ENCODE measurements at regions not wholly inside any gene's neighbourhood (a gene's known extent, or its start where the extent isn't known, plus 50 kb on each side); places are given as distances from the start of the nearest gene placed in this dataset.

DNA sequence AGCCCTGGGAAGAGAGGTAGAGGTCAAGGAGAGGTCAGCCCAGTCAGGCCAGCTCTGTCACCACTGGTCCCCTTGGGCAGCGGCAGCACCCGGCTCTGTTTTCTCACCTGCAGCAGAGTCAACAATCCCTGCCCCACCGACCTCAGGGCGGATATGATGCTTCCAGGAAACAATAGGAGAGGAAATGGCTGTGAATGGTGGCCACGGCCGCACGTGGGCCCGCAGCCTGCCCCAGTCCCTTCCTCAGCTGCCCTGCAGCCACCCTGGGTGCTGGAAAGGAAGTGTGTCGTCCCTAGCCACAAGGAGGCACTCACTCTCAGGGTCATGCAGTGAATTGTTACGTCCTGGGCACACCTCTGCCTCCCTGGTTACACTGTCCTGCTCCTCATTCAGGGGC lies 92.5 kb upstream of the ENPP6 start:
- DNase-seq (ENCODE audit: low spot score), result no peak

DNA sequence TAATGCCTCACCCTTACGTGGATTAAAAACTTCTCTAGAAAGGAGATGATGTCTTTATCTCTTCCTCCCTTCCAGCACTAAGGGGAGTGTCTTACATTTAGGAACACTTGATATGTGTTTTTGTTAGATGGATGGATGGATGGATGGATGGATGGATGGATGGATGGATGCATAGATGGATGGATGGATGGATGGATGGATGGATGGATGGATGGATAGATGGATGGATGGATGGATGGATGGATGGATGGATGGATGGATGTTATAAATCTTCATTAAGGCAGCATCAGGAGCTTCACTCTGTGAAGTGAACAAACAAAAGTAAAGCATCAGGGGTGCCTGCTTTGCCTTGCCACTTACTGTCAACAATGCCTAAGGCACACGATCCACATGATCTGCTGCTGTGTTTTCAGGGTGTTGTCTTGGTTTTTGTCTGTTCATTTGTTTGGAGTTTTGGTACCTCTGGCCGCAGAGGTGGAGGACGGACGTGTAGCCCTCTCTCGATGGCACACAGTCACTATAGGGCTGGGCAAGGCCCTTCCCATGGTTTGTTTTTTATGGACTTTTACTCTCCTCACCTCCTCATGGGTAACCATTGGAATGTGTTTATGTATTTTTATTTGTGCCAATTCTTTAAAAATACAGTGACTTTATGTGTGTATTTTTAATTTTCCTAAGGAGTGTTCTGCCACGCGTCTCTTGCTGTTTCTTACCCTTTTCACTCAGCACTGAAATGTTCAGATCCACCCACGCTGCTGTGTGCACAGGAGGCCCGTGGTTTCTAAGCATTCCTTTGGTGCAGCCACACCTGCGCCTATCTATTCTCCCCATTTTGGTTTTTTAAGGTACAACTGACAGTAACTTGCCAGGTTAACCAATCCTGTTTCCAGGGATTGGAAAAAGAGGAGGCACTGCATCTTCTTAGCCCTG lies 91.8 kb upstream of the ENPP6 start:
- DNase-seq (ENCODE audit: low spot score), result no peak

DNA sequence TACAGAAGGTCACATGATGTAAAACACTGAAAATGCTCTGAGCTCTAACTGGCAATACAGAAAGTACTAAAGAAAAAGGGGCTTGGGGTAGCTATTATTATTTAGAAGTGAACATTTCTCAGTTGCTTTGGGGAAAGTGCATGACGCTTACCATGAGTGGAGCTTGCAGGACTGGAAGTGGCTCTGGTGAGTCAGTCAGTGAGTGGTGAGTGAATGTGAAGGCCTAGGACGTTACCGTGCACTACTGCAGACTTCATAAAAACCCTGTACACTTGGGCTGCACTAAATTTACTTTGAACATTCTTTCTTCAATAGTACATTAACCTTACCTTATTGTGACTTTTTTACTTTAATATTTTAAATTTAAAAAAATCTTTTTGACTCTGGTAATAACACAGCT lies 89.3 kb upstream of the ENPP6 start:
- DNase-seq (ENCODE audit: low spot score), result no peak

DNA sequence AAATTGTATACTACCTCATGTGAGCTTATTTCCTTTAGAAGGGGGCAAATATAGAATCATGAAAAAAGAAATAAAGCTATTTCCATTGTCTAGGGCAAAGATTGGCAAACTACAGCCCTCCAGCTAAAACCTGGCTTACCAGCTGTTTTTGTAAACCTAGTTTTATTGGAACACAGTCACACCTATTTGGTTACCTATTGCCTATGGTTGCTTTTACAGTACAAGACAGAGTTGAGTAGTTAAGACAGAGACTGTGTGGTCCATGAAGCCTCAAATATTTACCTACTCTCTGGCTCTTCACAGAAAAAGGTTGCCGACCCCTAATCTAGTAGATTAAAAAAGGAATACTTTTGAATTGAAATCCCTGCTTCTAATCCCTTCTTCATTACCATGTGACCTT lies 88.8 kb upstream of the ENPP6 start:
- DNase-seq (ENCODE audit: low spot score), result no peak

DNA sequence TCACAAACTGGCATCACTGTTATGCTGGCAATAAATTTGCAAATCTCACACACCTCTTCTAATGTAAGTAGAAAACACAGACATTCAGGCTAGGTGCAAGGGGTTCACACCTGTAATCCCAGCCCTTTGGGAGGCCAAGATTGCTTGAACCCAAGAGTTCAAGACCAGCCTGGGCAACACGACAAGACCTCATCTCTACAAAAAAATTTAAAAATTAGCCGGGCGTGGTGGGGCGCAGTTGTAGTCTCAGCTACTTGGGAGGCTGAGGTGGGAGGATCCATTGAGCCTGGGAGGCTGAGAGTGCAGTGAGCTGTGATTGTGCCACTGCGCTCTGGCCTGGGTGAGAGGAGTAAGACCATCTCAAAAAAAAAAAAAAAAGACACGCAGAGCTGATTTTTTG lies 83.1 kb upstream of the ENPP6 start:
- DNase-seq (ENCODE audit: low spot score), result no peak

DNA sequence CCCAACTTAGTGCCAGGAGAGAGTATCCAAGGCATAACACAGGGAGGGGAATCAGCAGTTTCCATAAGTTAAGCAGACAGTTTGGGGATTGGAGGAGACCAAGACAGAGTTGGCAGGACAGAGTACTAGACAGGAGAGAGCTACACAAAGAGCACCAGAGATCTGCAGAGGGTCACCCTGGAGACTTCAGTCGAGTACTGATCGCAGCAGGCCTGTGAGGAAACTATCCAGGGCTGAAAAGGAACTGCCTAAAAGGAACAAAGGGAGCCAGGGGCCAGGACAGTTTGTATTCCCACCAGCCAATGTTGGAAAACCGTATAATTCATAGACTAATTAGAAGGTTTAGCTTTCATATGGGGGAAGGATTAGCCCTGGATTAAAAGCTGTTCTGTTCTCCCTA lies 80.6 kb upstream of the ENPP6 start:
- DNase-seq (ENCODE audit: low spot score), result no peak

DNA sequence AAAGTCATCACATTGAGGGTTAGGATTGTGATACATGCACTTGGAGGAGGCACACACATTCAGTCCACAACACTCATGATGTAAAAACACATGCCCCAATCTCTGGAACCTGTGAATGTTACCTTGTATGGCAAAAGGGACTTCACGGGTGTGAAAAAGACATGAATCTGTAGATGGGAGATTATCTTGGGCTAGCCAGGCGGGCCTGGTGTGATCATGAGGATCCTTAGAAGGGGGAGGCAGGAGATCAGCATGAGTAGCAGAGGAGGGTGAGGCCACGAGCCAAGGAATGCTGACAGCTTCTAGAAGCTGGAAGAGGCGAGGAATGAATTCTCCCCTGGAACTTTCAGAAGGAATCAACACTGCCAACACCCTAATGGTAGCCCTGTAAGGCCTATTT lies 77.5 kb upstream of the ENPP6 start:
- DNase-seq (ENCODE audit: low spot score), result no peak

DNA sequence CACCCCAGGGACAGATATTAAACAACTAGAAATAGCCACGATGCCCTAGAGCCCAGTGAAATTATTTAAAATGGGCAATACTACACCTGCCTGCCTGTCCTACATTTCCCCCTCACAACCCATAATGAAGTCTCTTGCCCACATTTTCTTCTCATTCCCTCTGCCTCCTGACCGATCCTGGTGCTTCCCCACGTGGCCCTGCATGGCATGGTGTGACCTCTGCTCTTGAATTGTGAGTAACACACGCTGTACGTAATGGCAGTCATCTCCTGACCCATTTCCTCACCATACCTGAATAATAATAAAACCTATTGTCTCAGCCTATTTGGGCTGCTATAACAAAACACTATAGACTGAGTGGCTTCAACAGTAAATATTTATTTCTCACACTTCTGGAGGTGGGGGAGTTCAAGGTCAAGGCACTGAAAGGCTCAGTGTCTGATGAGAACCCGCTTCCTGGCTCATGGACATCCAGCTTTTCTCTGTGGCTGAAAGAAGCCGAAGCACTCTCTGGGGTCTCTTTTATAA lies 77.0 kb upstream of the ENPP6 start:
- no peak for DNase-seq (ENCODE audit: low spot score)

DNA sequence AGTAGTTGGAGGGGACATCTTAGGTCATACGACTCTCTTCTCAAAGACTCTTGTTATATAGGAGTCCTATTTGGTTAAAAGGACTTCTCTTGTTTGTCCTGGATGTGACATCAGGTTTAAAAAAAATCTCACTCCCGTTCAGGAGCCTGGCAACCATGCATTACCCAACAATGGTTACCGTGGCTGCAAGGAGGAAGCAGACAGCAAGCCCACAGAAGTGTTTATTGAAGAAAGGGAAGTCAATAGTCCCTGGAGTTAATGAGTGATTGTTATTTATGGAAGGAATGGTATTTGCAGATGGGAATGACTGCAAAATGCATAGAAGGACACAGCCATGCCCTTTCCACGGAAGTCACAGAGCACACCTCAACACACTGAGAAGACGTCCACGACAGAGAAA lies 75.9 kb upstream of the ENPP6 start:
- no peak for DNase-seq (ENCODE audit: low spot score)

DNA sequence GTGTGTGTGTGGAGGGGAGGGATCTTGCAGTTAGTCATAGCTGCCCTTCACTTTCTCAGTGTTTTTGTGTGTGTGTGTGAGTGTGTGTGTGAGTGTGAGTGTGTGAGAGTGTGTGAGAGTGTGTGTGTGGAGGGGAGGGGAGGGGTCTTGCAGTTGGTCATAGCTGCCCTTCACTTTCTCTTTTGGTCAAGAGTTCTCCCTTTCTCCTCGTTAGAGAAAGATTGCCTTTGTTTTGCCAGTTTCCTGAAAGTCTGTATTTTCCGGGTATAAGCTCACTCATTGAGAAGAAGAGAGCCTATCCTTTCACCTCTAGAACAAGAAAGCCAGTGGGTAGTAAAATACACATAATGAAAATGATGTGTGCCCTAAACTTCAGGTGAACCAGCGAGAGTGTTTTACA lies 75.2 kb upstream of the ENPP6 start:
- no peak for DNase-seq (ENCODE audit: low spot score)

DNA sequence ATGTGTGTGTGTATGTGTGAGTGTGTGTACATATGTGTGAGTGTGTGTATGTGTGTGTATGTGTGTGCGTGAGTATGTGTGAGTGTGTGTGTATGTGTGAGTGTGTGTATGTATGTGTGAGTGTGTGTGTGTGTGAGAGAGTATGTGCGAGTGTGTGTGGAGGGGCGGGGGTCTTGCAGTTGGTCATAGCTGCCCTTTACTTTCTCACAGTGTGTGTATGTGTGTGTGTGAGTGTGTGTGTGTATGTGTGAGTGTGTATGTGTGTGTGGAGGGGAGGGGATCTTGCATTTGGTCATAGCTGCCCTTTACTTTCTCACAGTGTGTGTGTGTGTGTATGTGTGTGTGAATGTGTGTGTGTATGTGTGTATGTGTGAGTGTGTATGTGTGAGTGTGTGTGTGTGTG lies 74.8 kb upstream of the ENPP6 start:
- DNase-seq (ENCODE audit: low spot score), result no peak

DNA sequence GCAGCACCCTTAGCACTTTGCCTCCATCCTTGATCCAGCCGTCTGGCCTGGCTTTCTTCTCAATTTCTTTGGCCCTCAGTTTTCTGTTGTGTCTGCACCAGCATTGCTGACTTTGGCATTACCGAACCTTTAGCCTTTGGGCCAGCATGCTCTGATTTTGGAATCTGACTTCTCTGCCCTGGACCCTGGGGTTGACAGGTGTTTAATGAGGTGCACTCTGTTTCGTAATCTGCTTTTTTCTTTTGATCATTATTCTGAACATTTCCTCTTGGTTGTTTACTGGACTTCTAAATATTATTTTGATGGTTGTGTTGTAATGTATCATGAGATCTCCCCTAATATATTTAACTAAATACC lies 71.5 kb upstream of the ENPP6 start:
- DNase-seq (ENCODE audit: low spot score), result no peak

DNA sequence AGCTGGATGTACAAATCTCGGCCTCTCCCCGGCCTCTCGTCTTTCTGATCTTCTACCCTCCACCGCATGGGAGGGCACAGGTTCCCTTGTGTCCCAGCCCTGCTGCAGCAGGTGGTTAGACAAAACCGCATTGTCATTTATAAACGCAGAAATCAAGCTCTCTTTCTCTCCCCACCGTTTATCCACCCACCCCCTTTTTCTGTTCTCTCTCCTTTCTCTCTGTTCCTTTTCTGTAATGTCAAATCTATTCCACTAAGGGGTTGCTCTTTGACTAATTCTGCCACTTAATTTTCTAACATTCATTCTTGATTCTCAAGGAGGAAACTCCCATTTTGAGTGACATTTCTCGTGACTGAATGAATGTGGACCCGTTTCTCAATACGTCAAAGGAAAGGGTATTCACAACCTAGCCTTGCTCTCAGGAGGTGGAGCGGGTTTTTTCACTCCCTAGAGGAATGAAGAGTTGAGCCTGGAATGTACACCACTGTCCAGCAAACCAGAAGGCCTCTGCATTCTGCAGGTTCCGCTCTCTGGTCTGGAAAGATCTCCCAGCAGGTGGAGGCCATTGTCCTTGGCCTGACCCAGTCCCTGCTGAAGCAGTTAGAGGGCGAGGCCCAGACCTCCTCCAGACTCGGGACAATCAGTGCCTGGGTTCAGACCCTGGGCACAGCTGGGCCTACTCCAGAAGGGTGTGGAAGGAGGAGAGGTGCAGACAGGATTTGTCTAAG lies 70.9 kb upstream of the ENPP6 start:
- no peak for DNase-seq (ENCODE audit: low spot score)

DNA sequence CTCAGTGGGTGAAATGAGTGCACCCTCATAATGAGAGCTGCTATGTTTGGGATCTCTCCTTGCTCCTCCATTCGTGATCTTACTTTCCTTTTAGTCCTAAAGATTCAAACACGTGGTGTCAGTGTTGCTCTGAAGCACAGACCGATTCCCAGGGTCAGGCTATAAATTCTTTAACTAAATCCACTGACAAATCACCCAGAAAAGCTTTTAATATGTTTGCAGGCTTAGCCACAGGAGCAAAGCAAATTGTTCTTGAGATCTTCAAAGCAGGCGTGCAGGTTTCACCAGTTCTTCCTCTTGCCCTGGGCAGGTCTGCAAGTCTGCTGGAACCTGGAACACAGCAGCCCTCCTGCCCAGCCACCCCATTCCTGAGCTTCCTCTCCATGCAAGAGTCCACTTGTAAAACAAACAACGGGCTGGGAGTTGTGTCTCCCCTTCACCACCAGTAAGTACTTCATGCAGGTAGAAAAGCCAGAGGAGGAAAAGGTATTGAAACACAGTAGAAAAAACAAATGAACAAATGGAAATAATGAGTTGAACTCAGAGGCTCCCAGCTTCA lies 70.1 kb upstream of the ENPP6 start:
- DNase-seq (ENCODE audit: low spot score), result peak; percentile 77

DNA sequence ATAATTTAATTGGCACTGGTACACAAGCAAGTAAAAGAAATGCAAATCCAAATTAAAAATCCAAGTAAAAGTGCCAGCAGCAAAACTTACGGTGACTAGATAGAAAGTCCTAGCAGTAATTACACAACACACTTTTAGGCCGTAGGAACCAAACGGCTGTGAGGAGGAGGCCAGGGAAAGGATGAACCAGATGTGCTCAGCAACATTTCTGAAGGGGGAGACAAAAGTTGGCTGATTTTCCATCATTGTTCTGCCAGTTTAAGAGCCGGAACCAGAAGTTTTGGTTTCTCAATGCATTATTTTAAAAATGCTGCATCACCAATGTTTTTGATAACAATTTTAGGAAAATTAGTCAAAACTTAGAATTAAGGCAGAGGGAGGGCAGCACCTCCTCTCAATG lies 68.7 kb upstream of the ENPP6 start:
- DNase-seq (ENCODE audit: low spot score), result no peak

DNA sequence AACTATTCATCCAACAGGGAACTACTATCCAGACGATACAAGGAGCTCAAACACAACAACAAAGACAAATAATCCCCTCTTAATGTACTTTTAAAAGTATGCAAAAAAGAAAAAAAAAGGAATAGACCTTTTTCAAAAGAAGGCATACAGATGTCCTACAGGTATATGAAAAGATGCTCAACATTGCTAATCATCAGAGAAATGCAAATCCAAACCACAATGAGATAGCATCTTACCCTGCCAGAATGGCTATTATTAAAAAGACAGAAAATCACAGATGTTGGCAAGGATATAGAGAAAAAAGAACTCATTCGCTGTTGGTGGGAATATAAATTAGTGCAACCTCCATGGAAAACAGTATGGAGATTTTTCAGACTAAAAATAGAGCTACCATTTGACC lies 67.1 kb upstream of the ENPP6 start:
- DNase-seq (ENCODE audit: low spot score), result no peak

DNA sequence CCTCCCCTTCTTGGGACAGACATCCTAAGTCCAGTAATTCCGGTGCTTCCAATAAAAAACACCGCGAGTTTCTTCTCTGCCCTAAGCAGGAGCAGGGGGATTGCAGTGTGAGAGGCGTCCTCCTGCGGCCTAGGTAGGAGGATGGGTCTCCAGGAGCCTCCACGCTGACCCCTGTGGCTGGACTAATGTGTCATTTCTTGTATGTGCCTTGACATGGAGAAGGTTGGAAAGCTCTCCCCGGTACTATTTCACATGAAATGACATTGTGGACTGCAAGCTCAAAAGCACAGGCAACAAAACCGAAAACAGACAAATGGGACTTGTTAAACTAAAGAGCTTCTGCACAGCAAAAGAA lies 66.6 kb upstream of the ENPP6 start:
- DNase-seq (ENCODE audit: low spot score), result no peak

DNA sequence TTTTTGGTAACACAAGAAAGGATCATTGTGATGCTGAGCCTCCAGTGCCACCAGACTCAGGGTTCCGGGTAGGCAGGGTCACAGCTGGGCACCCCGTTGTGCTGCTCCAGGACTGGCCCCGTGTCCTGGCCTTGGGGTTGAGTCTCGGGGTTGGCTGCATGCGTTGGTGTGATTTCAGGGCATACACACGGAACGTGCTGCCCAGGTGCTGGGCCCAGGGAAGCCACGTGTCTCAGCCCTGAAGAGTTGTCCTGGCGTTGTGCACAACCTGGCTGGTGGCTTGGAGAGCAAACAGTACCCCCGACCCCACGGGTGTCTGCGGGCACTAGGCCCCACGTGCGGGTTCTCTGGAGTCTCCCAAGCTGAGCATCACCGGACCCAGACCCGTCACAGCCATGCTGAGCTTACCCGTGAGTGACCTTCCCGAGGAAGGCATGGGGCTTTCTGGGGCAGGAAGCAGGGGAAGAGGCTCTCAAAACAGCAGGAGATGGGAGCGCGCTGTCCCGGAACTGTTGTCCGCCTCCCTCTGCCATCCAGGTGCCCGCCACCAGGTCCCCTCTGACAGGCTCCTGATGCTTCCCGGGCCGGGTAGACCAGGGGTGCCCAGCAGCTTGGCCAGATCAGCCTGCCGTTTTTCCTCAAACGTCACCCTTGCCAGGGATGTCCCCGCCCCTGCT lies 66.1 kb upstream of the ENPP6 start:
- peak; percentile 71 for DNase-seq (ENCODE audit: low spot score)

DNA sequence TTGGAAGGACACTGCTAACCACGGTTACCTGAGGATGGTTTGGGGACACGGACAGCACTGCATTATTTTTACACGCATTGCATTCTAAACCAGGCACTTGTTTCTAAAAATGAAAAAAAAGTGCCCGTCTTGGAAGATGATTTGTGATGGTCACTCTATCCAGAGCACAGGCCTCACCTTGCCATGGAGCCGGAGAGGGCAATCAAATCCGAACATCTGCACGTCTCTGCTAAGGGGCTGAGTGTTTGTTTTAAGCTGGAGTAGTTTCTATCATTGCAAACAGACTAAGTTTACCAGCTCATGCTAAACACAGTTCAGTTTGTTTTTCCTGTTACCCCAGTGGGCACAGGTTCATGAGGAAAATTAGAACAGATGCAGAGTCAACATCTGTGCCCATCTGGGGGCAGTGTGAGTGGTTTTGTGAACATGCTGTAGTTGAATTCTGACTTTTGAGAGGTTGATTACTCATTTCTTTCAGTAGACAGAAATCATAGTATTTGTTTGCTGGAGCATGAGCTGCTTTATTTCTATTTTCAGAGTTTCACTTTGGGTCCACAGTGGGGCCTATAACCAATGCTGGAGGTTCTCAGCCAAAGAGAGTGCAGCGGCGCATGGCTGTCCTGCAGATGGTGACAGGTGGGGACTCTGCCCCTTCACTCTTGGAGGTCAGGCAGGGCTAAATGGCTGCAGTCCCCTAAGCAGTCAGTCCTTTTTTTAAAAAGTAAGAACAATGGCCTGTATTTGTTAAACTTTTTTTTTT lies 65.4 kb upstream of the ENPP6 start:
- DNase-seq (ENCODE audit: low spot score), result no peak

DNA sequence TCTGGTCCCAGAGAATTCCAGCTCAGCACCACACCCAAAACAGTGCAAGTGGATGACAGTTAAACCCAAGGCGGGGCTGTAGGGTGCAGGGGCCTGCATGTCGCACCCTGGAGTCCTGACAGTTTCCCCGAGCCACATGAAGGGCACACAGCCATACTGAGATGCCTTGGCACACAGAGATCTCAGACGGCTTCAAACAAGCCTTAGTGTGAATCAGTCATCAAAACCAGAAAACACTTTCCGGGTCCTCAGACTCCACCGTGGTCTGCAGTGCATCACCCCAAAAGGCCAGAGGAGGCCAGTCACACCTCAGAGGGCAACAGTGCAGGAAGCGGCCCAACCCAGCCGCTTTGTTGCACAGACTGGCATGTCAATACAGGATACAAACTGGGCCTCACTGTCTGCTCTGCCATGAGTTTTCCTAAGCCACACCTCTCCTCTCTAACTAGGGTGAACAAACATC lies 64.6 kb upstream of the ENPP6 start:
- DNase-seq (ENCODE audit: low spot score), result no peak

DNA sequence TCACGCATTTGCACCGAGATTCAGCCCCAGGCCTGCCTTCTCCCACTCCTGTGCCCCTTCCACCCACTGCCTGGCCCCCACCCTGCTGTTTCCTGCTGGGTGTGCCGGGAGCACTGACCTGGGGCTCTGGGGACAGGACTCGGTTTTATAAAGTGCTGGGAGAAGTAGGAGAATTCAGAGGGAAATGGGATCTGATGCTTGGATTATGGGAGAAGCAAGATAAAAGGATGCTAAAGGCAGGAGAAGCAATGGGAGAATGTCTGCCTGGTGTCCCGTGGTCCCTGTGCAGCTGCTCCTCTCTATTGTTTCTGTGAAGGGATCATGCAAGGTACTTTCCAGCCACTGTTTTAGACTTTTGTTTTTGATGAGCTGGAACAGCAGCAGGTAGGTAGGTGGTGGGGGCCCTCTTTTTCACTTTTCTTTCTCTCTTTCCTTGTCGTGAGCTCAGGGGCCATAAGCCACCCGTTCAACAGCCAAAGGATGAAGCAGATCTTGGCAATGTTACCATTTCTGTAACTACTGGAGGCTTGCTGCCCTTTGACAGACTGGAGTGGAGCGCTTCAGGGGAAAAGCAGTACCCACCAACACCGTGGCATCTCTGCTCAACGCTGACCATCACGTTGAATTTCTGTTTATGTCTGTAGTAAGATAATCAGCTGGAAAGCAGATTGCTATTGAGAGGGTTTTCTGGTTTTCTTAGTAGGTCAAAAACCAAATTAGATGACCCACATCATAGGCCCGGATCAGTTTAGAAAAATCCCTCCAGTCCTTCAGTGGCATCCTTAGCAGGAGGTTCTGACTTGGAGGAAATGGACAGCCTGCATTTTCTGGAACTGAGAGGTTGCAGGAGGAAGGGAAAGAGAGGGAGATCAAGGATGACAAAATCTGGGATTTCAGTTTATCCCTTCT lies 63.8 kb upstream of the ENPP6 start:
- no peak for DNase-seq (ENCODE audit: low spot score)

Data from pons (tissue), 1 donor.